H9 (cell line): ENCODE measurements at regions not wholly inside any gene's neighbourhood (a gene's known extent, or its start where the extent isn't known, plus 50 kb on each side); places are given as distances from the start of the nearest gene placed in this dataset.
A peak's percentile ranks its signal among the peaks of the same experiment; 100 is the strongest.

ENCODE experiments used
- DNase-seq: peaks from one replicate; pipeline ENCODE4 v3.0.0-alpha.2; 2017
- H2AFZ ChIP-seq: one replicate; pipeline ENCODE4 v1.6.1; 2013; ENCODE audit warnings: mild to moderate bottlenecking, low read length, control low read depth, moderate library complexity
- H2AK5ac ChIP-seq: 2 replicates; pipeline ENCODE4 v1.6.1; 2013; ENCODE audit warnings: low read length, control low read depth, mixed read lengths; ENCODE audit not compliant: insufficient read length
- H2BK120ac ChIP-seq: one replicate; pipeline ENCODE4 v1.6.1; 2013; ENCODE audit warnings: low read depth, mild to moderate bottlenecking, low read length, control low read depth, inconsistent platforms; ENCODE audit not compliant: poor library complexity, severe bottlenecking
- H2BK12ac ChIP-seq: 2 replicates; pipeline ENCODE4 v1.6.1; 2013; ENCODE audit warnings: low read length, control low read depth, mixed read lengths, low read depth; ENCODE audit not compliant: insufficient read length
- H2BK15ac ChIP-seq: 2 replicates; pipeline ENCODE4 v1.6.1; 2013; ENCODE audit warnings: low read depth, low read length, control low read depth
- H2BK20ac ChIP-seq: one replicate; pipeline ENCODE4 v1.6.1; 2013; ENCODE audit warnings: low read depth, mild to moderate bottlenecking, low read length, control low read depth, inconsistent platforms; ENCODE audit not compliant: poor library complexity, severe bottlenecking
- H2BK5ac ChIP-seq: 2 replicates; pipeline ENCODE4 v1.6.1; 2013; ENCODE audit warnings: low read length, control low read depth, mixed read lengths; ENCODE audit not compliant: insufficient read length
- H3K14ac ChIP-seq: 2 replicates; pipeline ENCODE4 v1.6.1; 2013; ENCODE audit warnings: low read length, control low read depth; ENCODE audit not compliant: insufficient read depth
- H3K18ac ChIP-seq: 2 replicates; pipeline ENCODE4 v1.6.1; 2013; ENCODE audit warnings: low read depth, mild to moderate bottlenecking, mixed read lengths, low read length, control low read depth; ENCODE audit not compliant: insufficient read length
- H3K23ac ChIP-seq: 2 replicates; pipeline ENCODE4 v1.6.1; 2013; ENCODE audit warnings: low read length, control low read depth, mixed read lengths, low read depth; ENCODE audit not compliant: insufficient read length
- H3K23me2 ChIP-seq: 2 replicates; pipeline ENCODE4 v1.6.1; 2013; ENCODE audit warnings: low read depth, mild to moderate bottlenecking, mixed read lengths, low read length, control low read depth; ENCODE audit not compliant: insufficient read length, poor library complexity, severe bottlenecking
- H3K27ac ChIP-seq: 2 replicates; pipeline ENCODE4 v1.5.1; 2013; ENCODE audit warnings: low read length, control low read depth, mixed read lengths, low read depth; ENCODE audit not compliant: insufficient read length
- H3K27me3 ChIP-seq: 2 replicates; pipeline ENCODE4 v1.6.1; 2013; ENCODE audit warnings: low read length, control low read depth, inconsistent platforms; ENCODE audit not compliant: insufficient read depth
- H3K4ac ChIP-seq: 2 replicates; pipeline ENCODE4 v1.6.1; 2013; ENCODE audit warnings: low read depth, mild to moderate bottlenecking, control low read depth, inconsistent platforms, low read length, moderate library complexity
- H3K4me1 ChIP-seq: 2 replicates; pipeline ENCODE4 v1.6.1; 2013; ENCODE audit warnings: low read length, control low read depth, inconsistent platforms; ENCODE audit not compliant: insufficient read depth
- H3K4me2 ChIP-seq: 2 replicates; pipeline ENCODE4 v1.6.1; 2013; ENCODE audit warnings: low read length, control low read depth, mixed read lengths; ENCODE audit not compliant: insufficient read length, insufficient read depth
- H3K56ac ChIP-seq: 2 replicates; pipeline ENCODE4 v1.6.1; 2013; ENCODE audit warnings: low read depth, mild to moderate bottlenecking, mixed read lengths, low read length, control low read depth; ENCODE audit not compliant: insufficient read length
- H3K79me1 ChIP-seq: 2 replicates; pipeline ENCODE4 v1.6.1; 2013; ENCODE audit warnings: low read depth, mild to moderate bottlenecking, moderate library complexity, low read length, control low read depth, inconsistent platforms; ENCODE audit not compliant: insufficient read depth, poor library complexity, severe bottlenecking
- H3K79me2 ChIP-seq: 2 replicates; pipeline ENCODE4 v1.6.1; 2013; ENCODE audit warnings: low read length, control low read depth, inconsistent platforms; ENCODE audit not compliant: insufficient read depth
- H3K9ac ChIP-seq: 2 replicates; pipeline ENCODE4 v1.6.1; 2013; ENCODE audit warnings: low read length, control low read depth, mixed read lengths; ENCODE audit not compliant: insufficient read length; ENCODE audit errors: extremely low read depth
- H3K9me3 ChIP-seq: one replicate; pipeline ENCODE4 v1.6.1; 2013; ENCODE audit warnings: low read depth, low read length, inconsistent platforms; ENCODE audit not compliant: control insufficient read depth
- H3T11ph ChIP-seq: one replicate; pipeline ENCODE4 v1.6.1; 2013; ENCODE audit warnings: mild to moderate bottlenecking, low read length, control low read depth, inconsistent platforms
- H4K20me1 ChIP-seq: one replicate; pipeline ENCODE4 v1.6.1; 2013; ENCODE audit not compliant: control insufficient read depth, insufficient read length, insufficient read depth
- H4K5ac ChIP-seq: 2 replicates; pipeline ENCODE4 v1.6.1; 2013; ENCODE audit warnings: low read depth, mild to moderate bottlenecking, mixed read lengths, low read length, control low read depth; ENCODE audit not compliant: insufficient read length
- H4K8ac ChIP-seq: replicated peaks from 2 replicates; pipeline ENCODE4 v1.6.1; 2013; ENCODE audit warnings: low read length, control low read depth, mixed read lengths, low read depth; ENCODE audit not compliant: insufficient read length
- H4K91ac ChIP-seq: 2 replicates; pipeline ENCODE4 v1.6.1; 2013; ENCODE audit warnings: low read depth, mild to moderate bottlenecking, moderate library complexity, mixed read lengths, low read length, control low read depth; ENCODE audit not compliant: insufficient read length
- H3K27ac Mint-ChIP-seq, 3 experiments: 2 replicates in 2 of 3; 3 replicates in 1 of 3; pipeline ENCODE4 v1.8.0; 2020 to 2021; ENCODE audit warnings: mixed read lengths in 3 of 3, mild to moderate bottlenecking in 1 of 3, moderate library complexity in 1 of 3
- H3K27me3 Mint-ChIP-seq: 2 replicates; pipeline ENCODE4 v1.8.0; 2021; ENCODE audit warnings: low read depth, mild to moderate bottlenecking, moderate library complexity, mixed read lengths
- H3K36me3 Mint-ChIP-seq, 3 experiments: 2 replicates in 2 of 3; 3 replicates in 1 of 3; pipeline ENCODE4 v1.8.0; 2020 to 2021; ENCODE audit warnings: low read depth in 3 of 3, mixed read lengths in 3 of 3; ENCODE audit not compliant: insufficient read depth in 1 of 3
- H3K4me1 Mint-ChIP-seq, 2 experiments: 2 replicates each; pipeline ENCODE4 v1.8.0; 2020; ENCODE audit warnings: mixed read lengths in 2 of 2
- H3K4me3 Mint-ChIP-seq, 2 experiments: 2 replicates in 1 of 2; 3 replicates in 1 of 2; pipeline ENCODE4 v1.8.0; 2020 to 2021; ENCODE audit warnings: mild to moderate bottlenecking in 2 of 2, mixed read lengths in 2 of 2, moderate library complexity in 1 of 2
- H3K9me3 Mint-ChIP-seq, 2 experiments: 2 replicates in 1 of 2; 3 replicates in 1 of 2; pipeline ENCODE4 v1.8.0; 2020; ENCODE audit warnings: mild to moderate bottlenecking in 2 of 2, mixed read lengths in 2 of 2, moderate library complexity in 1 of 2
- WGBS: extraction: QIAGEN DNeasy Blood & Tissue Kit; methylation state at CpG from one replicate; pipeline ENCODE4 v1.1.7; 2013; ENCODE audit warnings: missing lambda C conversion rate, low lambda C conversion rate, mixed read lengths; ENCODE audit not compliant: insufficient read length; ENCODE audit errors: extremely low coverage; 5-methylcytosine and 5-hydroxymethylcytosine counted together
- TF ChIP-seq, protein P1 (sequence below): fragments of 200-600 bp; sonication (generic); conservative IDR thresholded peaks from 3 replicates; pipeline ENCODE4 v1.8.0; 2021; ENCODE audit warnings: antibody characterized with exemption, mild to moderate bottlenecking

DNA sequence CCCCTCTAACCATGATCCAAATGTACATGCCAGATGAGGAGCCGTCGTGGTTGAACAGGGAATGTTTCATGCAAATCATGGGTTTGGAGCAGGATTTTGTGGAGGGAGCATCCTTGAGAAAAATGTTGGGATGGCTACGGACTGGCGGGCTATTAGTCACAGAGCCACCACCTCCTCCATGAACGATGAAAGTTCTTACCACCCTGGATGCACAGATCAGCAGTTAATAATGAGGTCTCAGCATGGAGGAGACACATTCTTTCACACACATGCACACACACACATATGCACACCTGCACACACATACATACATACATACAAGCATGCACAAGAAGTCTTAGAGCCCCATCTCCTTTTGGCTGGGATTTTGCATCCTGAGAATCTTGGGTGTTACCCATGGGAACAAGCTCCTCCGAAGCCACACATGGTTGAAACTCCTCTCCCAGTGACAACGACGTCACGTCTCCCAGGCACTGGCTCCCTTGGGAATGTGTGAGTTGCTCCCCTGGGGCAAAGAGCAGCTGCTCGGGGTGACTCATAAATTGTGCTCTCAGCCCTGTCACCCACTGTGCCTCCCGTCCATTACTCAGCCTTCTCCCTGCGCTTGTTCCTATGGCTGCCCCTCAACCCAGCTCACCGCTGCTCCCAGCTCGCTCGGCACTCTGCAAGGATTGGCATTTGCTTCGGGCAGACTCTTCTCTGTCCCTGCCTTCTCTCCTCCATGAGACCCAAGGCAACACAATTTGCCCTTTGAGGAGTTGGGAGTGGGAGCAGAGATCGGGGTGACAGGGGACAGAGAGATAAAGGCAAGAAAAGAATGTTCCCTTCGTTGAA lies 344.6 kb downstream of the SOX9 start:
- Histone ChIP-seq H3K9me3 (no peaks in the 10 kb centered on the region), H3K14ac (peak overlapping the region; percentile 26; the same call in 1 of the 2 replicates), H3K79me1 (no peaks in the 10 kb centered on the region), H3K27me3 (no peaks in the 10 kb centered on the region), H2AK5ac (no peak overlapping the region), H2BK20ac (no peak overlapping the region), H3K23me2 (no peaks in the 10 kb centered on the region), H4K20me1 (no peaks in the 10 kb centered on the region), H2BK120ac (no peak overlapping the region), H2BK5ac (no peak overlapping the region), H3K27ac (no peak overlapping the region), H2BK15ac (no peak overlapping the region), H3K56ac (no peak overlapping the region), H2AFZ (no peak overlapping the region), H4K91ac (no peak overlapping the region), H3K4ac (no peak overlapping the region), H3K4me1 (peaks cover 3% of the 10 kb centered on the region; the same call in 1 of the 2 replicates), H3K9ac (no peak overlapping the region), H3K18ac (no peak overlapping the region), H2BK12ac (no peak overlapping the region), H4K5ac (no peak overlapping the region), H4K8ac (no peak overlapping the region), H3T11ph (no peak overlapping the region), H3K79me2 (no peaks in the 10 kb centered on the region), H3K4me2 (no peak overlapping the region), H3K23ac (no peak overlapping the region)
- TF ChIP-seq, protein P1, sequence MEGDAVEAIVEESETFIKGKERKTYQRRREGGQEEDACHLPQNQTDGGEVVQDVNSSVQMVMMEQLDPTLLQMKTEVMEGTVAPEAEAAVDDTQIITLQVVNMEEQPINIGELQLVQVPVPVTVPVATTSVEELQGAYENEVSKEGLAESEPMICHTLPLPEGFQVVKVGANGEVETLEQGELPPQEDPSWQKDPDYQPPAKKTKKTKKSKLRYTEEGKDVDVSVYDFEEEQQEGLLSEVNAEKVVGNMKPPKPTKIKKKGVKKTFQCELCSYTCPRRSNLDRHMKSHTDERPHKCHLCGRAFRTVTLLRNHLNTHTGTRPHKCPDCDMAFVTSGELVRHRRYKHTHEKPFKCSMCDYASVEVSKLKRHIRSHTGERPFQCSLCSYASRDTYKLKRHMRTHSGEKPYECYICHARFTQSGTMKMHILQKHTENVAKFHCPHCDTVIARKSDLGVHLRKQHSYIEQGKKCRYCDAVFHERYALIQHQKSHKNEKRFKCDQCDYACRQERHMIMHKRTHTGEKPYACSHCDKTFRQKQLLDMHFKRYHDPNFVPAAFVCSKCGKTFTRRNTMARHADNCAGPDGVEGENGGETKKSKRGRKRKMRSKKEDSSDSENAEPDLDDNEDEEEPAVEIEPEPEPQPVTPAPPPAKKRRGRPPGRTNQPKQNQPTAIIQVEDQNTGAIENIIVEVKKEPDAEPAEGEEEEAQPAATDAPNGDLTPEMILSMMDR: no peak
- no peaks in the 10 kb centered on the region; the same call in 1 of the 2 replicates for H3K27me3 Mint-ChIP-seq
- H3K27ac Mint-ChIP-seq: peak overlapping the region in 1 of 3 experiments; percentile 34; a peak in 2 of 7 replicates
- peaks cover 17 to 21% of the 10 kb centered on the region in 2 experiments for H3K4me1 Mint-ChIP-seq
- H3K9me3 Mint-ChIP-seq: peaks cover 11 to 19% of the 10 kb centered on the region in 2 experiments; a peak in 3 of 5 replicates
- peaks cover 0 to 10% (median 3%) of the 10 kb centered on the region in 3 experiments; a peak in 3 of 7 replicates for H3K36me3 Mint-ChIP-seq
- DNase-seq: peak; percentile 44
- whole genome bisulfite sequencing: no CpG with 5 or more reads among the region's 18 CpGs
- no peak overlapping the region for H3K4me3 Mint-ChIP-seq
